Loucy (cell line): ENCODE measurements at regions not wholly inside any gene's neighbourhood (a gene's known extent, or its start where the extent isn't known, plus 50 kb on each side); places are given as distances from the start of the nearest gene placed in this dataset.

Experiments used
- H2AFZ ChIP-seq: fragments of 200-600 bp; sonication (generic); 2 replicates; pipeline ENCODE4 v1.6.0; 2016; ENCODE audit warnings: antibody characterized with exemption, mild to moderate bottlenecking, low read length, moderate library complexity
- H3F3A ChIP-seq: fragments of 200-600 bp; 2 replicates; pipeline ENCODE4 v1.6.0; 2016; ENCODE audit warnings: antibody characterized with exemption, low read depth, mild to moderate bottlenecking
- H3K27me3 ChIP-seq: fragments of 200-600 bp; sonication (generic); 2 replicates; pipeline ENCODE4 v1.6.1; 2014; ENCODE audit warnings: low read length, mild to moderate bottlenecking; ENCODE audit not compliant: insufficient read depth, poor library complexity, severe bottlenecking
- H3K36me3 ChIP-seq: fragments of 200-600 bp; sonication (generic); 2 replicates; pipeline ENCODE4 v1.6.1; 2016; ENCODE audit warnings: low read length; ENCODE audit not compliant: insufficient read depth
- H3K4me1 ChIP-seq: fragments of 200-600 bp; sonication (generic); 2 replicates; pipeline ENCODE4 v1.5.1; 2014; ENCODE audit warnings: low read length, mild to moderate bottlenecking; ENCODE audit not compliant: insufficient read depth, poor library complexity, severe bottlenecking
- H3K4me2 ChIP-seq: fragments of 200-600 bp; sonication (generic); 2 replicates; pipeline ENCODE4 v1.6.0; 2014; ENCODE audit warnings: antibody characterized with exemption, low read length, low read depth, mild to moderate bottlenecking; ENCODE audit not compliant: poor library complexity, severe bottlenecking
- H3K4me3 ChIP-seq: fragments of 200-600 bp; sonication (generic); 2 replicates; pipeline ENCODE4 v1.5.1; 2014; ENCODE audit warnings: low read length, mild to moderate bottlenecking, mixed read lengths; ENCODE audit not compliant: poor library complexity, severe bottlenecking
- H3K79me2 ChIP-seq: fragments of 200-600 bp; sonication (generic); 2 replicates; pipeline ENCODE4 v1.6.1; 2014; ENCODE audit warnings: low read length; ENCODE audit not compliant: insufficient read depth
- H3K9ac ChIP-seq: fragments of 200-600 bp; sonication (generic); 2 replicates; pipeline ENCODE4 v1.6.0; 2014; ENCODE audit warnings: mild to moderate bottlenecking, low read depth, low read length, moderate library complexity; ENCODE audit not compliant: poor library complexity, severe bottlenecking
- H3K9me2 ChIP-seq: fragments of 200-600 bp; sonication (generic); replicated peaks from 2 replicates; pipeline ENCODE4 v1.6.1; 2016; ENCODE audit warnings: low read depth, low read length, mixed read lengths
- H3K9me3 ChIP-seq: fragments of 200-600 bp; sonication (generic); 2 replicates; pipeline ENCODE4 v1.6.1; 2014; ENCODE audit warnings: mild to moderate bottlenecking, antibody characterized with exemption, low read length, low read depth; ENCODE audit not compliant: insufficient read depth
- H4K20me1 ChIP-seq: fragments of 200-600 bp; sonication (generic); 2 replicates; pipeline ENCODE4 v1.6.0; 2014; ENCODE audit warnings: antibody characterized with exemption, low read length, mild to moderate bottlenecking; ENCODE audit not compliant: insufficient read depth, poor library complexity, severe bottlenecking
- CTCF ChIP-seq: fragments of 200-600 bp; sonication (generic); conservative IDR thresholded peaks from 2 replicates; pipeline ENCODE4 v1.5.1; 2014; ENCODE audit warnings: mild to moderate bottlenecking, antibody characterized with exemption, low read length
- EZH2phosphoT487 ChIP-seq: fragments of 200-600 bp; IDR thresholded peaks from 2 replicates; pipeline ENCODE4 v1.6.1; 2018; ENCODE audit warnings: antibody characterized with exemption, mild to moderate bottlenecking, moderate library complexity, borderline replicate concordance

GRCh38 chr4:64771149-64771548, 361.9 kb upstream of the TECRL start:
- Histone ChIP-seq H3K9me3 (no peaks in the 10 kb centered on the region), H3K9me2 (no peaks in the 10 kb centered on the region), H3K4me2 (no peak overlapping the region), H3F3A (no peaks in the 10 kb centered on the region), H3K4me3 (no peak overlapping the region), H3K79me2 (no peaks in the 10 kb centered on the region), H3K36me3 (no peaks in the 10 kb centered on the region), H4K20me1 (no peaks in the 10 kb centered on the region), H3K27me3 (no peaks in the 10 kb centered on the region), H3K9ac (no peak overlapping the region), H2AFZ (no peak overlapping the region), H3K4me1 (peaks cover 1% of the 10 kb centered on the region)
- TF ChIP-seq CTCF: no peak
- no peak for TF ChIP-seq EZH2phosphoT487

GRCh38 chr4:64767547-64767946, 358.3 kb upstream of the TECRL start:
- Histone ChIP-seq H4K20me1 (no peaks in the 10 kb centered on the region), H3K9me2 (no peaks in the 10 kb centered on the region), H3K4me3 (no peak overlapping the region), H3F3A (no peaks in the 10 kb centered on the region), H3K36me3 (no peaks in the 10 kb centered on the region), H3K9me3 (no peaks in the 10 kb centered on the region), H2AFZ (no peak overlapping the region), H3K79me2 (no peaks in the 10 kb centered on the region), H3K9ac (no peak overlapping the region), H3K4me2 (no peak overlapping the region), H3K4me1 (no peaks in the 10 kb centered on the region), H3K27me3 (no peaks in the 10 kb centered on the region)
- TF ChIP-seq CTCF: no peak
- TF ChIP-seq EZH2phosphoT487: no peak

GRCh38 chr4:64766565-64766964, 357.3 kb upstream of the TECRL start:
- Histone ChIP-seq H3F3A (no peaks in the 10 kb centered on the region), H3K4me1 (no peaks in the 10 kb centered on the region), H3K9me2 (no peaks in the 10 kb centered on the region), H3K4me2 (no peak overlapping the region), H3K79me2 (no peaks in the 10 kb centered on the region), H4K20me1 (no peaks in the 10 kb centered on the region), H2AFZ (no peak overlapping the region), H3K27me3 (no peaks in the 10 kb centered on the region), H3K4me3 (no peak overlapping the region), H3K9me3 (no peaks in the 10 kb centered on the region), H3K36me3 (no peaks in the 10 kb centered on the region), H3K9ac (no peak overlapping the region)
- no peak for TF ChIP-seq EZH2phosphoT487
- no peak for TF ChIP-seq CTCF
